Left forelimb (tissue), 1 donor: ENCODE measurements at regions not wholly inside any gene's neighbourhood (a gene's known extent, or its start where the extent isn't known, plus 50 kb on each side); places are given as distances from the start of the nearest gene placed in this dataset.

Source experiments
- DNase-seq: peaks from one replicate; pipeline ENCODE4 v3.0.0-alpha.2; 2018; ENCODE audit warnings: low spot score

GRCh38 chr2:43127941-43128558 lies 98.4 kb downstream of the ZFP36L2 start:
- DNase-seq: no peak

- DNase-seq: no peak
These were observed 99.0 kb downstream of the ZFP36L2 start for GRCh38 chr2:43127208-43127940.

- no peak for DNase-seq
These were observed 99.6 kb downstream of the ZFP36L2 start for GRCh38 chr2:43126817-43127207.

GRCh38 chr2:43125090-43125998 lies 101.1 kb downstream of the ZFP36L2 start:
- DNase-seq: no peak

- DNase-seq: no peak
These were observed 101.7 kb downstream of the ZFP36L2 start for GRCh38 chr2:43124687-43125057.

- DNase-seq: no peak
These were observed 102.3 kb downstream of the ZFP36L2 start for GRCh38 chr2:43123981-43124686.

- DNase-seq: no peak
These were observed 102.9 kb downstream of the ZFP36L2 start for GRCh38 chr2:43123486-43123885.

GRCh38 chr2:43123028-43123427 lies 103.4 kb downstream of the ZFP36L2 start:
- DNase-seq: no peak

GRCh38 chr2:43121580-43122314 lies 104.7 kb downstream of the ZFP36L2 start:
- no peak for DNase-seq

- no peak for DNase-seq
These were observed 107.1 kb downstream of the ZFP36L2 start for GRCh38 chr2:43119303-43119702.

- DNase-seq: no peak
These were observed 108.8 kb downstream of the ZFP36L2 start for GRCh38 chr2:43117521-43118143.

GRCh38 chr2:43116988-43117387 lies 109.4 kb downstream of the ZFP36L2 start:
- DNase-seq: no peak

- DNase-seq: no peak
These were observed 110.5 kb downstream of the ZFP36L2 start for GRCh38 chr2:43115881-43116280.

- DNase-seq: no peak
These were observed 112.2 kb downstream of the ZFP36L2 start for GRCh38 chr2:43114210-43114609.

GRCh38 chr2:43111788-43112554 lies 114.4 kb downstream of the ZFP36L2 start:
- DNase-seq: no peak

- no peak for DNase-seq
These were observed 115.9 kb downstream of the ZFP36L2 start for GRCh38 chr2:43110442-43110871.

GRCh38 chr2:43109261-43109743 lies 117.1 kb downstream of the ZFP36L2 start:
- no peak for DNase-seq

GRCh38 chr2:43107679-43108078 lies 118.7 kb downstream of the ZFP36L2 start:
- no peak for DNase-seq

- DNase-seq: no peak
These were observed 119.6 kb downstream of the ZFP36L2 start for GRCh38 chr2:43106559-43107527.
